CD4-positive, alpha-beta memory T cell (primary cell): ENCODE measurements at regions not wholly inside any gene's neighbourhood (a gene's known extent, or its start where the extent isn't known, plus 50 kb on each side); places are given as distances from the start of the nearest gene placed in this dataset.

Experiments used
- CTCF ChIA-PET: fragments of 350-600 bp; sonication (Branson Sonifier 250); formaldehyde crosslinking; loops from one replicate; lab custom pipeline; 2021; ENCODE audit warnings: inconsistent platforms; ENCODE audit not compliant: partially characterized antibody; lab: Charles Lee
- POLR2A ChIA-PET: fragments of 350-600 bp; sonication (Branson Sonifier 250); formaldehyde crosslinking; loops from one replicate; lab custom pipeline; 2021; ENCODE audit not compliant: partially characterized antibody; lab: Charles Lee
- DNase-seq, 5 donors: peaks; one replicate each; pipeline versions ENCODE4 v3.0.0 to v3.0.0-alpha.2; 2020 to 2022; ENCODE audit warnings: mixed read lengths in 1 of 5
- H3K27ac ChIP-seq: one replicate; pipeline ENCODE4 v1.7.0; 2013; ENCODE audit warnings: low read depth, low read length
- H3K27me3 ChIP-seq: 2 replicates; pipeline ENCODE4 v1.7.0; 2013; ENCODE audit warnings: mild to moderate bottlenecking, low read length, moderate library complexity; ENCODE audit not compliant: insufficient read depth
- H3K36me3 ChIP-seq: 2 replicates; pipeline ENCODE4 v1.7.0; 2013; ENCODE audit warnings: mild to moderate bottlenecking, low read length, moderate library complexity; ENCODE audit not compliant: insufficient read depth
- H3K4me1 ChIP-seq: 2 replicates; pipeline ENCODE4 v1.7.0; 2013; ENCODE audit warnings: mild to moderate bottlenecking, low read length, moderate library complexity; ENCODE audit not compliant: insufficient read depth
- H3K4me3 ChIP-seq, 2 donors: one replicate each; pipeline ENCODE4 v1.7.0; 2013; ENCODE audit warnings: low read length in 2 of 2, mild to moderate bottlenecking in 1 of 2
- H3K9me3 ChIP-seq, 2 donors: one replicate each; pipeline ENCODE4 v1.7.0; 2013; ENCODE audit warnings: low read length in 2 of 2, control low read depth in 1 of 2; ENCODE audit not compliant: control insufficient read depth in 1 of 2
- H3K27ac Mint-ChIP-seq, 7 donors: one replicate each; pipeline ENCODE4 v1.8.0; 2020 to 2021; ENCODE audit warnings: mixed read lengths in 7 of 7, mild to moderate bottlenecking in 6 of 7, inconsistent platforms in 3 of 7, moderate library complexity in 3 of 7
- H3K27me3 Mint-ChIP-seq, 2 donors: one replicate each; pipeline ENCODE4 v1.8.0; 2020 to 2021; ENCODE audit warnings: mixed read lengths in 2 of 2
- H3K36me3 Mint-ChIP-seq, 2 donors: one replicate each; pipeline ENCODE4 v1.8.0; 2020 to 2021; ENCODE audit warnings: mixed read lengths in 2 of 2, inconsistent platforms in 1 of 2, mild to moderate bottlenecking in 1 of 2
- H3K4me1 Mint-ChIP-seq, 4 donors: one replicate each; pipeline ENCODE4 v1.8.0; 2020 to 2021; ENCODE audit warnings: mixed read lengths in 4 of 4, mild to moderate bottlenecking in 1 of 4
- H3K4me3 Mint-ChIP-seq, 8 donors: one replicate each; pipeline ENCODE4 v1.8.0; 2020 to 2021; ENCODE audit warnings: mixed read lengths in 8 of 8, mild to moderate bottlenecking in 7 of 8, moderate library complexity in 6 of 8, inconsistent platforms in 3 of 8
- H3K9me3 Mint-ChIP-seq, 8 donors: one replicate each; pipeline ENCODE4 v1.8.0; 2020 to 2021; ENCODE audit warnings: mixed read lengths in 8 of 8, mild to moderate bottlenecking in 5 of 8, inconsistent platforms in 3 of 8, moderate library complexity in 1 of 8
- intact Hi-C: fragments of 100-400 bp; cut with micrococcal nuclease; formaldehyde crosslinking; loops from one replicate; pipeline ENCODE4 v1.15.1; 2023

DNA sequence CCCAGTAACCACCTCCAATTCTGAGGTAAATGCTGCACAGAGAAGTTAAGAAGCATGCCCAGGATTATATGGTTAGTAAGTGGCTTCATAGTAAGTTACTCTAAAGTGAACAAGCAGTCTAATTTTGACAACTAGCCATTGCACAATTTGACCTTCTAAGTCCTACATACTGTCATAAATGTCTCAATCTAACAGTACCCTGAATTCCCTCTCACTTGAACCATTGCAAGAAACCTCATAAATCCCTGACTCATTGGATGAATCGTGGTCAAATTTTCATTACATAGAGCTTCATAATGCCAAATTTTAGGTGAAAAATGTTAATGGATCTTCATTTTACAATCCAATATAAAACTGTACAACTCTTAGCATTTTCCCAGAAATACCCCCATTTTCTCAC is 217.3 kb upstream of the GRIA4 start:
- no peaks in the 10 kb centered on the region for H3K9me3 ChIP-seq
- Mint-ChIP-seq H3K27ac (no peak overlapping the region), H3K4me3 (no peak overlapping the region), H3K27me3 (no peaks in the 10 kb centered on the region), H3K36me3 (no peaks in the 10 kb centered on the region), H3K4me1 (no peaks in the 10 kb centered on the region), H3K9me3 (no peaks in the 10 kb centered on the region)
- no peak overlapping the region for H3K27ac ChIP-seq
- no peak overlapping the region for H3K4me3 ChIP-seq
- intact Hi-C loops: no loop called here
- ChIA-PET POLR2A (no interaction called here), CTCF (no interaction called here)
- no peaks in the 10 kb centered on the region for H3K36me3 ChIP-seq
- no peak for DNase-seq
- no peaks in the 10 kb centered on the region for H3K4me1 ChIP-seq
- H3K27me3 ChIP-seq: no peaks in the 10 kb centered on the region

- no peak overlapping the region for H3K4me3 ChIP-seq
- no peak overlapping the region for H3K27ac ChIP-seq
- Mint-ChIP-seq H3K4me1 (no peaks in the 10 kb centered on the region), H3K36me3 (no peaks in the 10 kb centered on the region), H3K27ac (no peak overlapping the region), H3K9me3 (no peaks in the 10 kb centered on the region), H3K27me3 (no peaks in the 10 kb centered on the region), H3K4me3 (no peak overlapping the region)
- ChIA-PET POLR2A (no interaction called here), CTCF (no interaction called here)
- H3K36me3 ChIP-seq: no peaks in the 10 kb centered on the region
- no peaks in the 10 kb centered on the region for H3K27me3 ChIP-seq
- no peak for DNase-seq
- H3K9me3 ChIP-seq: no peaks in the 10 kb centered on the region
- intact Hi-C loops: no loop called here
- H3K4me1 ChIP-seq: no peaks in the 10 kb centered on the region
Measured at GRCh38 chr11:105389952-105390351, 219.9 kb upstream of the GRIA4 start.

GRCh38 chr11:105388006-105388405 is 221.9 kb upstream of the GRIA4 start:
- Histone ChIP-seq H3K27ac (no peak overlapping the region), H3K36me3 (no peaks in the 10 kb centered on the region), H3K4me3 (no peak overlapping the region), H3K9me3 (no peaks in the 10 kb centered on the region), H3K4me1 (no peaks in the 10 kb centered on the region), H3K27me3 (no peaks in the 10 kb centered on the region)
- intact Hi-C loops: no loop called here
- CTCF ChIA-PET: no interaction called here
- H3K27ac Mint-ChIP-seq: no peak overlapping the region
- POLR2A ChIA-PET: no interaction called here
- no peak for DNase-seq
- no peaks in the 10 kb centered on the region for H3K27me3 Mint-ChIP-seq
- H3K9me3 Mint-ChIP-seq: no peaks in the 10 kb centered on the region
- H3K4me3 Mint-ChIP-seq: no peak overlapping the region
- H3K4me1 Mint-ChIP-seq: no peaks in the 10 kb centered on the region
- H3K36me3 Mint-ChIP-seq: no peaks in the 10 kb centered on the region

GRCh38 chr11:105381941-105382340 is 227.9 kb upstream of the GRIA4 start:
- Histone ChIP-seq H3K27ac (no peak overlapping the region), H3K9me3 (no peaks in the 10 kb centered on the region), H3K4me1 (no peaks in the 10 kb centered on the region), H3K36me3 (no peaks in the 10 kb centered on the region), H3K4me3 (no peak overlapping the region), H3K27me3 (no peaks in the 10 kb centered on the region)
- no peak for DNase-seq
- Mint-ChIP-seq H3K9me3 (no peaks in the 10 kb centered on the region), H3K27me3 (no peaks in the 10 kb centered on the region), H3K36me3 (no peaks in the 10 kb centered on the region), H3K4me3 (no peak overlapping the region), H3K4me1 (no peaks in the 10 kb centered on the region), H3K27ac (no peak overlapping the region)
- ChIA-PET CTCF (no interaction called here), POLR2A (no interaction called here)
- intact Hi-C loops: no loop called here

DNA sequence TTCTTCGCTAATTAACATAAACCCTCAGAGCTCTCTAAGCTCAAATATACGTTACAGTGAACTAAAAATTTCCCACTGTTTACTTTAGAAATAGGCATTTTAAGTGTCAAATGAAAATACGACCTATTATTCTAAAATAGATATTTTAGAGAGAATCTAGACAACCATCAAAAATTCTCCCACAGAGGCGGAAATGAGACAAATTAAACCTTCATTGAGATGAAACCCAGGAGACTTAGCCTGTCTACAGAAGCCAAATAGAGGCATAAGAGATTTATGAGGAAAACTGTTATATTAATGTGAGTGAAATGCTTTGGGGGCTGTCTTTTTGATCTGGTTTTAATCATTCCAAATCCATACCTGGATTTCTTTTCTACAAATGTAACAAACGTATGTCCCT is 232.0 kb upstream of the GRIA4 start:
- H3K4me1 Mint-ChIP-seq: no peaks in the 10 kb centered on the region
- DNase-seq: no peak
- Histone ChIP-seq H3K9me3 (no peaks in the 10 kb centered on the region), H3K27me3 (no peaks in the 10 kb centered on the region), H3K27ac (no peak overlapping the region), H3K4me3 (no peak overlapping the region), H3K4me1 (no peaks in the 10 kb centered on the region), H3K36me3 (no peaks in the 10 kb centered on the region)
- no peaks in the 10 kb centered on the region for H3K27me3 Mint-ChIP-seq
- H3K27ac Mint-ChIP-seq: no peak overlapping the region
- H3K4me3 Mint-ChIP-seq: no peak overlapping the region
- H3K9me3 Mint-ChIP-seq: peaks cover 0 to 14% (median 6%) of the 10 kb centered on the region in 8 donors
- POLR2A ChIA-PET: no interaction called here
- CTCF ChIA-PET: no interaction called here
- intact Hi-C loops: no loop called here
- H3K36me3 Mint-ChIP-seq: no peaks in the 10 kb centered on the region

DNA sequence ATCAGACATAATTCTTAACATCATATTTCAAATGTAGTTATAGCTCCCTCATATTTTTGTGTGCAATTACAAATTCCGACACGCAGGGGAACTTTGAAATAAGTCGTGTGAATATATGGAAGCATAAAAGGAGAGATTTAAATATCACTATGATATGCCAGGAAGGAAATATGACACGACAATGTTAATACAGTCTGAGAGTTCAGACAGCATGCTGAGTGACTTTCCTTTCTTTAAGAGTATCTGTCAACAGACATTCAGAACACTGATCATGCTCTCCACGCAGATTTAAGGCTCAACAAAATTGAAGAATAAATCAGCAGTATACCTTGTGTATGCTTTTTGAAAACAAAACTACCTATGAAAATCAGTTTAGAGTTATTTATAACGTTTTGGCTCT is 232.6 kb upstream of the CARD18 start:
- Mint-ChIP-seq H3K4me3 (no peak overlapping the region), H3K9me3 (peaks cover 0 to 14% (median 6%) of the 10 kb centered on the region in 8 donors), H3K36me3 (no peaks in the 10 kb centered on the region), H3K27ac (no peak overlapping the region), H3K27me3 (no peaks in the 10 kb centered on the region), H3K4me1 (no peaks in the 10 kb centered on the region)
- Histone ChIP-seq H3K9me3 (no peaks in the 10 kb centered on the region), H3K27me3 (no peaks in the 10 kb centered on the region), H3K4me1 (no peaks in the 10 kb centered on the region), H3K27ac (no peak overlapping the region), H3K4me3 (no peak overlapping the region), H3K36me3 (no peaks in the 10 kb centered on the region)
- ChIA-PET POLR2A (no interaction called here), CTCF (no interaction called here)
- intact Hi-C loops: no loop called here
- no peak for DNase-seq

GRCh38 chr11:105371311-105371710 is 231.7 kb upstream of the CARD18 start:
- no peak overlapping the region for H3K27ac Mint-ChIP-seq
- intact Hi-C loops: no loop called here
- H3K4me3 Mint-ChIP-seq: no peak overlapping the region
- ChIA-PET POLR2A (no interaction called here), CTCF (no interaction called here)
- H3K36me3 Mint-ChIP-seq: no peaks in the 10 kb centered on the region
- Histone ChIP-seq H3K9me3 (no peaks in the 10 kb centered on the region), H3K4me1 (no peaks in the 10 kb centered on the region), H3K4me3 (no peak overlapping the region), H3K27ac (no peak overlapping the region), H3K36me3 (no peaks in the 10 kb centered on the region), H3K27me3 (no peaks in the 10 kb centered on the region)
- H3K9me3 Mint-ChIP-seq: peaks cover 0 to 12% (median 5%) of the 10 kb centered on the region in 8 donors
- DNase-seq: no peak
- H3K4me1 Mint-ChIP-seq: no peaks in the 10 kb centered on the region
- peaks cover 0 to 1% of the 10 kb centered on the region in 2 donors for H3K27me3 Mint-ChIP-seq

DNA sequence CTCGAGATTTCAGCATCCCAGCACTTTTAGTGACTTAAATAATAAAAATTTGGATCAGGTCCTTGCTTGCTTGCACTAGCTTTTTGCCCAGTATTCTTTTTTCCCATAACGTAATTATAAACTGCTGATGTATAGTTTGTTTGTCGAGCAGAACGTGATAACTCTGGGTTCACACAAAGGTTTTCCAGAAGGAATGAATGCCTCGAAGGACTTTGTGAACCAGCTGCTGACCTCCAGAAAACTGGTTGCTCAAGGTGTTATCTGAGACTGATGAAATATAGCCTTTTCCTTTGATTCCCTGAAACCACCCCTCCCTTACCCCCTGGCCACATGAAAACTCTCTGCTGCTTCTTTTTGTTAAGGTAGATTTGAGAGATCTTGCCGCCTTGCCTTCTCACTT is 229.1 kb upstream of the CARD18 start:
- Histone ChIP-seq H3K27me3 (no peaks in the 10 kb centered on the region), H3K9me3 (no peaks in the 10 kb centered on the region), H3K4me1 (no peaks in the 10 kb centered on the region), H3K36me3 (no peaks in the 10 kb centered on the region), H3K27ac (no peak overlapping the region), H3K4me3 (no peak overlapping the region)
- H3K27ac Mint-ChIP-seq: no peak overlapping the region
- no peak overlapping the region for H3K4me3 Mint-ChIP-seq
- no peaks in the 10 kb centered on the region for H3K36me3 Mint-ChIP-seq
- POLR2A ChIA-PET: no interaction called here
- H3K4me1 Mint-ChIP-seq: no peaks in the 10 kb centered on the region
- H3K9me3 Mint-ChIP-seq: no peaks in the 10 kb centered on the region
- CTCF ChIA-PET: no interaction called here
- DNase-seq: no peak
- intact Hi-C loops: no loop called here
- peaks cover 0 to 2% of the 10 kb centered on the region in 2 donors for H3K27me3 Mint-ChIP-seq
